ENCODE measurements at regions not wholly inside any gene's neighbourhood (a gene's known extent, or its start where the extent isn't known, plus 50 kb on each side); places are given as distances from the start of the nearest gene placed in this dataset.

- 26 to 63% (median 43%) methylated on average over 3 of the region's 3 CpGs for WGBS, 5 donors
- H3K36me3 ChIP-seq: no peaks in the 10 kb centered on the region
- H3K4me1 ChIP-seq: no peaks in the 10 kb centered on the region
- no peak overlapping the region for H3K4me3 ChIP-seq
- H3K27me3 ChIP-seq: no peaks in the 10 kb centered on the region
- intact Hi-C loops (cut with DNase I; ENCODE audit: low total_unique reads): no loop called here
- peaks cover 0 to 8% (median 4%) of the 10 kb centered on the region in 4 donors for H3K9me3 ChIP-seq
- TF ChIP-seq POLR2AphosphoS5 (IDR thresholded peaks at IDR 0.05) (no peak), EP300 (IDR thresholded peaks at IDR 0.05) (no peak), CTCF (IDR thresholded peaks at IDR 0.05) (no peak), POLR2A (IDR thresholded peaks at IDR 0.05) (no peak)
- H3K27ac ChIP-seq: no peak overlapping the region
- no peak for DNase-seq
Observed at GRCh38 chr2:195162918-195163317, 494.1 kb upstream of the SLC39A10 start.

GRCh38 chr2:195162194-195162593 lies 494.8 kb upstream of the SLC39A10 start:
- 83 to 90% (median 89%) methylated on average over 3 of the region's 3 CpGs for WGBS, 5 donors
- H3K4me3 ChIP-seq: no peak overlapping the region
- peaks cover 0 to 4% (median 0%) of the 10 kb centered on the region in 4 donors for H3K9me3 ChIP-seq
- no peak overlapping the region for H3K27ac ChIP-seq
- intact Hi-C loops (cut with DNase I; ENCODE audit: low total_unique reads): no loop called here
- H3K4me1 ChIP-seq: no peaks in the 10 kb centered on the region
- no peaks in the 10 kb centered on the region for H3K27me3 ChIP-seq
- no peaks in the 10 kb centered on the region for H3K36me3 ChIP-seq
- TF ChIP-seq CTCF (IDR thresholded peaks at IDR 0.05) (no peak), POLR2AphosphoS5 (IDR thresholded peaks at IDR 0.05) (no peak), POLR2A (IDR thresholded peaks at IDR 0.05) (no peak), EP300 (IDR thresholded peaks at IDR 0.05) (no peak)
- DNase-seq: no peak

- Histone ChIP-seq H3K27me3 (no peaks in the 10 kb centered on the region), H3K9me3 (peaks cover 0 to 4% (median 0%) of the 10 kb centered on the region in 4 donors), H3K4me1 (no peaks in the 10 kb centered on the region), H3K27ac (no peak overlapping the region), H3K36me3 (no peaks in the 10 kb centered on the region), H3K4me3 (no peak overlapping the region)
- intact Hi-C loops (cut with DNase I; ENCODE audit: low total_unique reads): no loop called here
- WGBS, 5 donors: 83 to 94% (median 89%) methylated on average over 2 of the region's 2 CpGs
- no peak for DNase-seq
- TF ChIP-seq CTCF (IDR thresholded peaks at IDR 0.05) (no peak), POLR2AphosphoS5 (IDR thresholded peaks at IDR 0.05) (no peak), POLR2A (IDR thresholded peaks at IDR 0.05) (no peak), EP300 (IDR thresholded peaks at IDR 0.05) (no peak)
Observed at GRCh38 chr2:195160963-195161362, 496.1 kb upstream of the SLC39A10 start.

- no peak for DNase-seq
- WGBS, 5 donors: 7 to 14% (median 10%) methylated on average over 2 of the region's 2 CpGs
- no peaks in the 10 kb centered on the region for H3K4me1 ChIP-seq
- no peaks in the 10 kb centered on the region for H3K36me3 ChIP-seq
- H3K27ac ChIP-seq: no peak overlapping the region
- no peaks in the 10 kb centered on the region for H3K27me3 ChIP-seq
- no peaks in the 10 kb centered on the region for H3K9me3 ChIP-seq
- H3K4me3 ChIP-seq: no peak overlapping the region
- intact Hi-C loops (cut with DNase I; ENCODE audit: low total_unique reads): no loop called here
- TF ChIP-seq POLR2AphosphoS5 (IDR thresholded peaks at IDR 0.05) (no peak), CTCF (IDR thresholded peaks at IDR 0.05) (no peak), POLR2A (IDR thresholded peaks at IDR 0.05) (no peak), EP300 (IDR thresholded peaks at IDR 0.05) (no peak)
Observed at GRCh38 chr2:195151711-195152110, 505.3 kb upstream of the SLC39A10 start.

Measured in stomach (tissue), 8 donors.